ENCODE measurements at regions not wholly inside any gene's neighbourhood (a gene's known extent, or its start where the extent isn't known, plus 50 kb on each side); places are given as distances from the start of the nearest gene placed in this dataset.

DNA sequence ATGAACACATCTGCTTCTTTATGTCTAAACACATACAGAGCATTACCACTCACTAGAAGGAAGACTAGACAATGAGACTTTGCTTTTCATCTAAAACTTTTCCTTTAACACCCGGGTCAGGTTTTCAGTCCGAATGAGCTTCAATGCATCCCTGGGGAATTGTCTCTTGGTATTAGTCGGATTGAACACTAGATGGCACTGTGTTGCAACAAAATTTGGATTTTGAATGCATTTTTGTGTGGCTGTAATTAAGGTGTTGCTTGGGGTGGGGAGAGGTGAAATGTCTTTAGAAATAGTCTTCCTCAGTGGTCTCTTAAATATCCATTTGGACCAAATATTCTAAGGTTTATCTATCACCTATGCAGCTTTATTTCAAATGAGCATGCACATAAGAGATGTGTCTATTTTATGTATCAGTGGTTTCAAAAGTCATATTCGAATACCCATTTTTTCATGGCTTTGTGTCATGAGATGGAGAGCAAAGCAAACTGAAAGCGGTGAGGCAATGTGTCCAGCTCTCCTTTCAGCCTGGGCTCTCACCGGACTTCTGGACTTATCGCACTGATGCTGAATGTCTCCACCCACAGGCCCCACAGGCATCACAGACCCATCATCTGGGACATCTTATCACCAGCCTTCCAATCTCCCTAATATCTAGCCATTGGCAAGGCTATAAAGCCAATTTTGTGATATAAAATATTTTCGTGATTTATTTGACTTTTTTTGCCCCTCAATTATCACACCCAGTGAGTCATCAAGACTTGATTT, 510.3 kb downstream of the RNF144A start:
- no peak for DNase-seq
- H3K27ac ChIP-seq: no peak overlapping the region
- WGBS, 2 donors (ENCODE audit: low coverage in 1 of 2): 21 to 40% methylated on average over 5 to 8 of the region's 8 CpGs

DNA sequence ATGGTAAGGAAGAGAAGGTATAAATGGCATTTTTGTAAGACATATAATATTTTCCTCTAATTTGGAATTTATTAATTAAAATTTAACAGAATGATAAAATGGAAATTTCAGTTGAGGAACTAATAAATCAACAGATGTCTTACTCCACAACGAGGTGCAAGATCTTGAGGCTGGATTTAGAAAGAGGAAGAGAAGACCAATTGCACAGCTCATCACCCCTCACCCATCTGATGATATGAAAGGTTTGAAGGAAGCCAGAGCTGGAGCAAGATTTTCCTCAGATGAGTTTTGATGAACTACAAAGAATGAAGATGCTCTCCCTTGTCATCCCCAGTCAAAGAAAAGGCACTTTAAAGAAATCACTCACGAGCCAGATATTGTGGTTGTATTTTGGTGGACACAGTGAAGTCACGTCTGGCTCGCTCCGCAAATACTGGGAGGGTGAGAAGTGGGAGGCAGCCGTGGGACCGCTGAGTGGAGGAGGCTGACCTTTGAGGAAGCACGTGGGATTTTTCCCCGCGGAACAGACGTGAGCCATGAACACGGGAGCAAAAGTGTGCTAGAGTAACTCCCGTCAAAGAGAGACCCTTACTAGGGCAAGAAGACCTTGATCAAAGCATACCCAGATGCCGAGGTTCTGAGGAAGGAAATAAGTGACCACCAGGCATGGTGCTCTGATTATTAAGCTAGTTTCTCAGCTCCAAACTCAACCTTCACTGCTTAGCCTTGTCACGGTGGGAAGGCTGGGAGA, 511.4 kb downstream of the RNF144A start:
- no peaks in the 10 kb centered on the region for H3K36me3 ChIP-seq
- no peak overlapping the region for H3K4me3 ChIP-seq
- H3K27me3 ChIP-seq: peaks cover 27% of the 10 kb centered on the region
- H3K4me1 ChIP-seq: peaks cover 0 to 12% (median 0%) of the 10 kb centered on the region in 4 donors
- no peaks in the 10 kb centered on the region for H3K9me3 ChIP-seq
- TF ChIP-seq EP300 (IDR thresholded peaks at IDR 0.05; ENCODE audit: low read depth): no peak
- TF ChIP-seq, protein P1, sequence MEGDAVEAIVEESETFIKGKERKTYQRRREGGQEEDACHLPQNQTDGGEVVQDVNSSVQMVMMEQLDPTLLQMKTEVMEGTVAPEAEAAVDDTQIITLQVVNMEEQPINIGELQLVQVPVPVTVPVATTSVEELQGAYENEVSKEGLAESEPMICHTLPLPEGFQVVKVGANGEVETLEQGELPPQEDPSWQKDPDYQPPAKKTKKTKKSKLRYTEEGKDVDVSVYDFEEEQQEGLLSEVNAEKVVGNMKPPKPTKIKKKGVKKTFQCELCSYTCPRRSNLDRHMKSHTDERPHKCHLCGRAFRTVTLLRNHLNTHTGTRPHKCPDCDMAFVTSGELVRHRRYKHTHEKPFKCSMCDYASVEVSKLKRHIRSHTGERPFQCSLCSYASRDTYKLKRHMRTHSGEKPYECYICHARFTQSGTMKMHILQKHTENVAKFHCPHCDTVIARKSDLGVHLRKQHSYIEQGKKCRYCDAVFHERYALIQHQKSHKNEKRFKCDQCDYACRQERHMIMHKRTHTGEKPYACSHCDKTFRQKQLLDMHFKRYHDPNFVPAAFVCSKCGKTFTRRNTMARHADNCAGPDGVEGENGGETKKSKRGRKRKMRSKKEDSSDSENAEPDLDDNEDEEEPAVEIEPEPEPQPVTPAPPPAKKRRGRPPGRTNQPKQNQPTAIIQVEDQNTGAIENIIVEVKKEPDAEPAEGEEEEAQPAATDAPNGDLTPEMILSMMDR (IDR thresholded peaks at IDR 0.05): no peak
- TF ChIP-seq POLR2AphosphoS5 (IDR thresholded peaks at IDR 0.05): no peak
- no peak for TF ChIP-seq POLR2A (IDR thresholded peaks at IDR 0.05)
- WGBS, 2 donors (ENCODE audit: low coverage in 1 of 2): 74 to 77% methylated on average over 14 to 15 of the region's 15 CpGs
- H3K27ac ChIP-seq: no peak overlapping the region
- intact Hi-C loops (cut with DNase I; ENCODE audit: low total_unique reads) (loop anchor here (1.0 kb wide), 1 partner anchor 1257 kb away; no protein-coding TSS in a partner anchor), in situ Hi-C loops (cut with MboI; ENCODE audit: low pct_ligation_motif_present in 1 of 4, low pct_unique_long_range_greater_than_20kb in 1 of 4, low sequenced_read_pairs in 3 of 4) (loop anchor here in 3 of 4 donors (5.0 to 10.0 kb wide), 3 partner anchors 246 to 1259 kb away; partner anchors contain the start of gene ID2 (in 2 of the 3))
- DNase-seq: no peak

More for the DNA sequence above, 510.3 kb downstream of the RNF144A start:
- H3K36me3 ChIP-seq: no peaks in the 10 kb centered on the region
- in situ Hi-C loops (cut with MboI; ENCODE audit: low pct_ligation_motif_present in 1 of 4, low pct_unique_long_range_greater_than_20kb in 1 of 4, low sequenced_read_pairs in 3 of 4) (loop anchor here in 3 of 4 donors (5.0 to 10.0 kb wide), 3 partner anchors 247 to 1260 kb away; partner anchors contain the start of gene ID2 (in 2 of the 3)), intact Hi-C loops (cut with DNase I; ENCODE audit: low total_unique reads) (loop anchor here (1.0 kb wide), 1 partner anchor 1258 kb away; no protein-coding TSS in a partner anchor)
- H3K4me3 ChIP-seq: no peak overlapping the region
- no peak for TF ChIP-seq POLR2AphosphoS5 (IDR thresholded peaks at IDR 0.05)
- TF ChIP-seq POLR2A (IDR thresholded peaks at IDR 0.05): no peak
- TF ChIP-seq, protein P1 (IDR thresholded peaks at IDR 0.05): peak; percentile 63 to 82 (median 72)
- no peaks in the 10 kb centered on the region for H3K9me3 ChIP-seq
- H3K27me3 ChIP-seq: peaks cover 27% of the 10 kb centered on the region
- H3K4me1 ChIP-seq: peaks cover 0 to 12% (median 0%) of the 10 kb centered on the region in 4 donors

DNA sequence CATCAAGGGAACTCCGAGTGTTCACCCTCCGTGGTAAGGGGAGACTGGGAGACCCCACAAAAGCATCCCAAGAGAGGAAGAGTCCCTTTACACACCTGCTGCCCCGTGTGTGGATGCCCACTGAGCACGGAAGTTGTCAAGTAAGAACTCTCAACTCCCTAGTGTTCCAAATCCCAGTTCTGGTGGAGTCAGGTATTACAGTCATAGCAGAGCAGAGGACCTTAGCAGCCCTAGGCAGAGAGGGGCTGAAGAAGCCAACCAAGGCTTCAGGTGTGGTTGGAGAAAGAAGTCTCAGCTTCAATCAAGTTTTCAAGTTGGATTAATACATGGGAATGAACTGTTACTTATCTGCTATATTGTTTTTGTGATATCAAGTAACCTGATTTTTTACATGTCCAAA, 512.5 kb downstream of the RNF144A start:
- intact Hi-C loops (cut with DNase I; ENCODE audit: low total_unique reads): no loop called here
- H3K36me3 ChIP-seq: no peaks in the 10 kb centered on the region

More for the DNA sequence above, 512.5 kb downstream of the RNF144A start:
- in situ Hi-C loops (cut with MboI; ENCODE audit: low pct_ligation_motif_present in 1 of 4, low pct_unique_long_range_greater_than_20kb in 1 of 4, low sequenced_read_pairs in 3 of 4): loop anchor here in 3 of 4 donors (5.0 to 10.0 kb wide), 3 partner anchors 245 to 1258 kb away; partner anchors contain the start of gene ID2 (in 2 of the 3)
- H3K27ac ChIP-seq: no peak overlapping the region
- 74% methylated on average over 4 of the region's 4 CpGs; no CpG with 5 or more reads in 1 of the 2 donors for WGBS, 2 donors (ENCODE audit: low coverage in 1 of 2)
- H3K27me3 ChIP-seq: peaks cover 27% of the 10 kb centered on the region
- H3K4me1 ChIP-seq: peaks cover 0 to 12% (median 0%) of the 10 kb centered on the region in 4 donors
- no peak for DNase-seq
- no peak overlapping the region for H3K4me3 ChIP-seq
- H3K9me3 ChIP-seq: no peaks in the 10 kb centered on the region
- TF ChIP-seq POLR2A (IDR thresholded peaks at IDR 0.05): no peak
- TF ChIP-seq EP300 (IDR thresholded peaks at IDR 0.05; ENCODE audit: low read depth): no peak
- TF ChIP-seq POLR2AphosphoS5 (IDR thresholded peaks at IDR 0.05): no peak
- TF ChIP-seq, protein P1 (IDR thresholded peaks at IDR 0.05): peak in 1 of 5 experiments; percentile 14
